ENCODE measurements at regions not wholly inside any gene's neighbourhood (a gene's known extent, or its start where the extent isn't known, plus 50 kb on each side); places are given as distances from the start of the nearest gene placed in this dataset.

DNA sequence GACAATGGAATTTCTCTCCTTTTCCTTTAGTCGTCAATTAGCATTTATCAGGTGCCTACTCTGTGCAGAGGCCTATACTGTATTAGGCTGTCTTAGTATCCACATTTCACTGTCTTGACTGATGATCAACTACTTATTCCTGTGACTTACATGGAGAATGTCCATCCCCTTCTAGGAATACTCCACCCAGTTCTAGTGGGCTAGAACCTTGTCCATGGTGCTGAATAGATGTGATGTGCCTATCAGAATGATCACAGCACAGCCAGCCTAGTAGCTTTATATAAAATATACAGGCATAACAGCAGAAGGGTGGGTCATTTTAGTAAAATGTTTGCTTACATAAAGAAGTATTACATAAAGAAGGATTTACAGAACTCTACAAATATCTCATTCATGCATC, 621.4 kb downstream of the PDCD6IP start:
- TF ChIP-seq EZH2 (IDR thresholded peaks at IDR 0.05; ENCODE audit: low read depth), result no peak
- TF ChIP-seq, protein P1, sequence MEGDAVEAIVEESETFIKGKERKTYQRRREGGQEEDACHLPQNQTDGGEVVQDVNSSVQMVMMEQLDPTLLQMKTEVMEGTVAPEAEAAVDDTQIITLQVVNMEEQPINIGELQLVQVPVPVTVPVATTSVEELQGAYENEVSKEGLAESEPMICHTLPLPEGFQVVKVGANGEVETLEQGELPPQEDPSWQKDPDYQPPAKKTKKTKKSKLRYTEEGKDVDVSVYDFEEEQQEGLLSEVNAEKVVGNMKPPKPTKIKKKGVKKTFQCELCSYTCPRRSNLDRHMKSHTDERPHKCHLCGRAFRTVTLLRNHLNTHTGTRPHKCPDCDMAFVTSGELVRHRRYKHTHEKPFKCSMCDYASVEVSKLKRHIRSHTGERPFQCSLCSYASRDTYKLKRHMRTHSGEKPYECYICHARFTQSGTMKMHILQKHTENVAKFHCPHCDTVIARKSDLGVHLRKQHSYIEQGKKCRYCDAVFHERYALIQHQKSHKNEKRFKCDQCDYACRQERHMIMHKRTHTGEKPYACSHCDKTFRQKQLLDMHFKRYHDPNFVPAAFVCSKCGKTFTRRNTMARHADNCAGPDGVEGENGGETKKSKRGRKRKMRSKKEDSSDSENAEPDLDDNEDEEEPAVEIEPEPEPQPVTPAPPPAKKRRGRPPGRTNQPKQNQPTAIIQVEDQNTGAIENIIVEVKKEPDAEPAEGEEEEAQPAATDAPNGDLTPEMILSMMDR (conservative IDR thresholded peaks at IDR 0.05), result no peak
